SU-DHL-6 (cell line): ENCODE measurements at regions not wholly inside any gene's neighbourhood (a gene's known extent, or its start where the extent isn't known, plus 50 kb on each side); places are given as distances from the start of the nearest gene placed in this dataset.
"Not testable (repeated sequence)": the region's sequence is repeated elsewhere in the genome, so short reads cannot be mapped to it uniquely, and the experiment has no call there.

Source experiments
- H2AFZ ChIP-seq: fragments of 200-600 bp; sonication (generic); 2 replicates; pipeline ENCODE4 v1.6.1; 2014; ENCODE audit warnings: low read depth, mild to moderate bottlenecking, moderate library complexity, mixed read lengths, antibody characterized with exemption, low read length; ENCODE audit not compliant: severe bottlenecking
- H3F3A ChIP-seq: fragments of 200-600 bp; shearing (Covaris generic); 2 replicates; pipeline ENCODE4 v1.6.0; 2016; ENCODE audit warnings: antibody characterized with exemption, mild to moderate bottlenecking; ENCODE audit not compliant: insufficient read depth
- H3K27ac ChIP-seq: fragments of 200-600 bp; sonication (generic); 2 replicates; pipeline ENCODE4 v1.5.1; 2016; ENCODE audit warnings: low read depth, mild to moderate bottlenecking, low read length, moderate library complexity, mixed read lengths
- H3K27me3 ChIP-seq: fragments of 200-600 bp; sonication (generic), shearing (Covaris generic); 2 replicates; pipeline ENCODE4 v1.6.0; 2014; ENCODE audit warnings: mild to moderate bottlenecking, low read length
- H3K36me3 ChIP-seq: fragments of 200-600 bp; sonication (generic); 2 replicates; pipeline ENCODE4 v1.6.1; 2014; ENCODE audit warnings: mild to moderate bottlenecking, low read length, mixed read lengths
- H3K4me2 ChIP-seq: fragments of 300-600, 200-600 bp; shearing (Covaris generic), sonication (generic); 2 replicates; pipeline ENCODE4 v1.6.0; 2014; ENCODE audit warnings: low read length, low read depth, mild to moderate bottlenecking; ENCODE audit not compliant: poor library complexity, severe bottlenecking
- H3K4me3 ChIP-seq: fragments of 200-600 bp; sonication (generic); 2 replicates; pipeline ENCODE4 v1.5.1; 2014; ENCODE audit warnings: antibody characterized with exemption, low read length, mild to moderate bottlenecking, mixed read lengths; ENCODE audit not compliant: insufficient read depth, poor library complexity, severe bottlenecking
- H3K79me2 ChIP-seq: fragments of 200-600 bp; sonication (generic); 2 replicates; pipeline ENCODE4 v1.6.1; 2014; ENCODE audit warnings: mild to moderate bottlenecking, low read length, moderate library complexity; ENCODE audit not compliant: insufficient read depth
- H3K9ac ChIP-seq: fragments of 200-600 bp; sonication (generic); 2 replicates; pipeline ENCODE4 v1.7.0; 2014; ENCODE audit warnings: mild to moderate bottlenecking, low read length
- H3K9me2 ChIP-seq: fragments of 200-600 bp; sonication (generic); replicated peaks from 2 replicates; pipeline ENCODE4 v1.6.1; 2014; ENCODE audit warnings: low read length; ENCODE audit not compliant: insufficient read depth
- H3K9me3 ChIP-seq: fragments of 200-600 bp; sonication (generic); 2 replicates; pipeline ENCODE4 v1.6.1; 2014; ENCODE audit warnings: low read length, mixed read lengths; ENCODE audit not compliant: insufficient read depth
- H4K20me1 ChIP-seq: fragments of 200-600 bp; sonication (generic); 2 replicates; pipeline ENCODE4 v1.6.1; 2014; ENCODE audit warnings: low read depth, mild to moderate bottlenecking, antibody characterized with exemption, low read length, moderate library complexity, mixed read lengths
- EZH2phosphoT487 ChIP-seq: fragments of 200-600 bp; sonication (generic), shearing (Covaris generic); conservative IDR thresholded peaks from 2 replicates; pipeline ENCODE4 v1.6.1; 2018; ENCODE audit warnings: mild to moderate bottlenecking, antibody characterized with exemption, low read length, moderate library complexity, mixed read lengths
- TF ChIP-seq, protein P1 (sequence below): fragments of 200-600 bp; sonication (generic); IDR thresholded peaks from one replicate; pipeline ENCODE4 v1.5.1; 2017; ENCODE audit warnings: antibody characterized with exemption, mild to moderate bottlenecking, low read length, moderate library complexity; ENCODE audit not compliant: insufficient read depth, poor library complexity, severe bottlenecking

DNA sequence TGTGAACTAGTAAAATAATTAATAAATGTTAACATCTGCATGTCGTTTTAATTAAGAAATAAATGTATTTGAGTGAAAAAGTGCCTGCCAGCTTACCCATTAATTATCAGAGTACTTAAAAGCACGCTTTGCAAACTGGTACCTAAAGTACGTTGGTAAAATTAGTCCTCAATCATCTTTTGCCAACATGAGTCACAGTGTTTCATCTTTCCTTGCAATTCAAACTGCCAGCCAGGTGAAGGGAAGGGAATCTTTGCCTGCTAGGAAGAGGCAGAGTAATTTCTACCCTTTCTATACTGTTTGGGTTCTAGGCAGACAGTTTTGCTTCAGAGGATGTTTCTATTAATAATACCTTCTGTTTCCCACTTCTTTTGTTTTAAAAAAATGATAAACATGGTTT is 57.2 kb upstream of the CNIH3 start:
- Histone ChIP-seq H3K36me3 (no peaks in the 10 kb centered on the region), H3F3A (no peaks in the 10 kb centered on the region), H3K79me2 (no peaks in the 10 kb centered on the region), H3K4me2 (no peak overlapping the region), H3K27me3 (no peaks in the 10 kb centered on the region), H2AFZ (no peak overlapping the region), H3K9ac (no peak overlapping the region), H3K4me3 (no peak overlapping the region), H3K9me2 (no peaks in the 10 kb centered on the region), H3K27ac (no peak overlapping the region), H4K20me1 (no peaks in the 10 kb centered on the region), H3K9me3 (no peaks in the 10 kb centered on the region)
- TF ChIP-seq, protein P1, sequence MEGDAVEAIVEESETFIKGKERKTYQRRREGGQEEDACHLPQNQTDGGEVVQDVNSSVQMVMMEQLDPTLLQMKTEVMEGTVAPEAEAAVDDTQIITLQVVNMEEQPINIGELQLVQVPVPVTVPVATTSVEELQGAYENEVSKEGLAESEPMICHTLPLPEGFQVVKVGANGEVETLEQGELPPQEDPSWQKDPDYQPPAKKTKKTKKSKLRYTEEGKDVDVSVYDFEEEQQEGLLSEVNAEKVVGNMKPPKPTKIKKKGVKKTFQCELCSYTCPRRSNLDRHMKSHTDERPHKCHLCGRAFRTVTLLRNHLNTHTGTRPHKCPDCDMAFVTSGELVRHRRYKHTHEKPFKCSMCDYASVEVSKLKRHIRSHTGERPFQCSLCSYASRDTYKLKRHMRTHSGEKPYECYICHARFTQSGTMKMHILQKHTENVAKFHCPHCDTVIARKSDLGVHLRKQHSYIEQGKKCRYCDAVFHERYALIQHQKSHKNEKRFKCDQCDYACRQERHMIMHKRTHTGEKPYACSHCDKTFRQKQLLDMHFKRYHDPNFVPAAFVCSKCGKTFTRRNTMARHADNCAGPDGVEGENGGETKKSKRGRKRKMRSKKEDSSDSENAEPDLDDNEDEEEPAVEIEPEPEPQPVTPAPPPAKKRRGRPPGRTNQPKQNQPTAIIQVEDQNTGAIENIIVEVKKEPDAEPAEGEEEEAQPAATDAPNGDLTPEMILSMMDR: no peak
- no peak for TF ChIP-seq EZH2phosphoT487

DNA sequence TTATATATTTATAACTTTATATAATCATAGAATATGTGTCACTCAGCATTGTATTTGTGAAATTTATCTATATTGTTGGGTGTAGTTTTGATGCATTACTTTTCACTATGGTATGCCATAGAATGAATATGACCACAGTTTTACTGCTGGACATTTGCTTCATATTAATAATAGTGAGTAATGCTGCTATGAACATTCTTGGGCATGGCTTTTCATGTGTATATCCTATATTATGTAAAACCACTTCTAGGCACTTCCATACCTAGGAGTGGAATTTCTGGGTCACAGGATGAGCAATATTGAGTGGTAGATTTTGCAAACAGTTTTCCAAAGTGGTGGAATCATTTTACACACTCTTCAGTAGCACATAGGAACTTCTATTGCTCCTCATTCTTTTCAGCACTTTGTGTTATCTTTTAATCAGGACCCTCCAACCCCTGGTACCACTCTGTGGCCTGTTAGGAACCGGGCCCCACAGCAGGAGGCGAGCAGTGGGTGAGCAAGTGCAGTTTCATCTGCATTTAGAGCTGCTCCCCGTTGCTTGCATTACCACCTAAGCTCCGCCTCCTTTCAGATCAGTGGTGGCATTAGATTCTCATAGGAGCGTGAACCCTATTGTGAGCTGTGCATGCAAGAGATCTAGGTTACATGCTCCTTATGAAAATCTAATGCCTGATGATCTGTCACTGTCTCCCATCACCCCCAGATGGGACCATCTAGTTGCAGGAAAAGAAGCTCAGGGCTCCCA is 56.0 kb upstream of the CNIH3 start:
- no peaks in the 10 kb centered on the region for H3K9me3 ChIP-seq
- no peaks in the 10 kb centered on the region for H3K9me2 ChIP-seq
- H4K20me1 ChIP-seq: no peaks in the 10 kb centered on the region
- no peaks in the 10 kb centered on the region for H3K27me3 ChIP-seq
- H2AFZ ChIP-seq: no peak overlapping the region
- no peaks in the 10 kb centered on the region for H3K79me2 ChIP-seq
- H3F3A ChIP-seq: no peaks in the 10 kb centered on the region
- H3K4me3 ChIP-seq: no peak overlapping the region
- TF ChIP-seq, protein P1: no peak
- no peak for TF ChIP-seq EZH2phosphoT487
- no peak overlapping the region for H3K4me2 ChIP-seq
- H3K36me3 ChIP-seq: no peaks in the 10 kb centered on the region
- no peak overlapping the region for H3K27ac ChIP-seq
- H3K9ac ChIP-seq: no peak overlapping the region

DNA sequence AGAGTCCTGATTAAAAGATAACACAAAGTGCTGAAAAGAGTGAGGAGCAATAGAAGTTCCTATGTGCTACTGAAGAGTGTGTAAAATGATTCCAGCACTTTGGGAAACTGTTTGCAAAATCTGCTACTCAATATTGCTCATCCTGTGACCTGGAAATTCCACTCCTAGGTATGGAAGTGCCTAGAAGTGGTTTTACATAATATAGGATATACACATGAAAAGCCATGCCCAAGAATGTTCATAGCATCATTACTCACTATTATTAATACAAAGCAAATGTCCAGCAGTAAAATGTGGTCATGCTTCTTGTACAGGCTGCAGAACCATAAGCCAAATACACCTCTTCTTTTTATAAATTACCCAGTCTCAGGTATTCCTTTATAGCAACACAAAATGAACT is 53.2 kb upstream of the CNIH3 start:
- H3K79me2 ChIP-seq, H3K27me3 ChIP-seq, H3K9me3 ChIP-seq, H2AFZ ChIP-seq, H3K9ac ChIP-seq, H3K4me2 ChIP-seq, H3F3A ChIP-seq, H3K27ac ChIP-seq, H3K36me3 ChIP-seq, H4K20me1 ChIP-seq, H3K4me3 ChIP-seq, H3K9me2 ChIP-seq: not testable (repeated sequence)

DNA sequence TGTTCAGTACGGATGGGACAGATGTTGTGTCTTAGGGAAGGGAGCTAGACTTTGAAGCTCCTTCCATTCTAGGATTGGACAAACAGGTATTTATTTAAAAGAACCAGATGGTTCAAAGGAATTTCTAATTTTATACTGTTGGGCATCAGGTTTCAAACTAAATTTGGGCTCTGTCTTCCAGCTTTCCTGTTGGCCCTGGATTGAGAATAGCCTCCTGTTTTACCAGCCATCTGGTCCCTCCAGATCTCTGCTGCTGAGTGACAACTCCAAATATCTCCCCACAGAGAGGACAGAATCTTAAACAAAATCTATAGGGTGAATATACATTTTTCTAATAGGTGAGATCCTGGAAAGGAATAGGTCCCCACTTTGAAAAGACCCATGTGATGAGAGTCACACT is 52.5 kb upstream of the CNIH3 start:
- no peaks in the 10 kb centered on the region for H3K9me2 ChIP-seq
- no peak overlapping the region for H3K4me2 ChIP-seq
- TF ChIP-seq, protein P1: no peak
- no peak for TF ChIP-seq EZH2phosphoT487
- H4K20me1 ChIP-seq: no peaks in the 10 kb centered on the region
- H3K27ac ChIP-seq: no peak overlapping the region
- no peaks in the 10 kb centered on the region for H3K79me2 ChIP-seq
- no peaks in the 10 kb centered on the region for H3F3A ChIP-seq
- no peaks in the 10 kb centered on the region for H3K9me3 ChIP-seq
- H3K36me3 ChIP-seq: no peaks in the 10 kb centered on the region
- no peaks in the 10 kb centered on the region for H3K27me3 ChIP-seq
- no peak overlapping the region for H3K4me3 ChIP-seq
- no peak overlapping the region for H2AFZ ChIP-seq
- H3K9ac ChIP-seq: no peak overlapping the region
